ENCODE measurements at regions not wholly inside any gene's neighbourhood (a gene's known extent, or its start where the extent isn't known, plus 50 kb on each side); places are given as distances from the start of the nearest gene placed in this dataset.

DNA sequence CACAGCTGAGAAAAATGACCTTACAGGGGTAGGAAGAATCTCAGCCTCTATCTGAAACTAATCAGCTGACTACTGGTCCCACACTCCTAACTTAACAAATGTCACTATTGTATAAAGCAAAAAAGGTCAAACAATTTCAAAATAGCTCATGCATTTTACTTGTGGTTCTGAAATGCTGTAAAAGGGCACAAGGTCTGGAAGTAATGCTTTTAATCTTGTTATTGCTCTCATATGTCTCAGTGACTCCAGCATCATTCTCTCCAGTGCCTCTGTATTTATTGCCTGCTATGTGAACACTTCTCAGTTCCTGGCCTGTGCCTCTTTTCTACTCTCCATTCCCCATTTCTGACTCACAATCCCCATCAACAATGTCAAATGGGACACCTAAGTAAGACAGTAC lies 937.7 kb downstream of the CDH11 start:
- TF ChIP-seq RAD21 (IDR thresholded peaks at IDR 0.05; ENCODE audit: low read depth) (no peak), EGR1 (IDR thresholded peaks at IDR 0.05) (no peak), TAF1 (IDR thresholded peaks at IDR 0.05; ENCODE audit: low read depth) (no peak), CEBPB (IDR thresholded peaks at IDR 0.05) (no peak), TCF12 (IDR thresholded peaks at IDR 0.05; ENCODE audit: low read depth) (no peak), TEAD4 (IDR thresholded peaks at IDR 0.05) (no peak), ZBTB7A (IDR thresholded peaks at IDR 0.05; ENCODE audit: low read depth) (no peak), FOXM1 (IDR thresholded peaks at IDR 0.05; ENCODE audit: borderline replicate concordance, low read depth) (no peak), NFIC (IDR thresholded peaks at IDR 0.05) (no peak), CREB1 (IDR thresholded peaks at IDR 0.05; ENCODE audit: low read depth) (no peak), YY1 (IDR thresholded peaks at IDR 0.05; ENCODE audit: low read depth) (no peak), EP300 (IDR thresholded peaks at IDR 0.05; ENCODE audit: borderline replicate concordance) (no peak)
- TF ChIP-seq, protein P1, sequence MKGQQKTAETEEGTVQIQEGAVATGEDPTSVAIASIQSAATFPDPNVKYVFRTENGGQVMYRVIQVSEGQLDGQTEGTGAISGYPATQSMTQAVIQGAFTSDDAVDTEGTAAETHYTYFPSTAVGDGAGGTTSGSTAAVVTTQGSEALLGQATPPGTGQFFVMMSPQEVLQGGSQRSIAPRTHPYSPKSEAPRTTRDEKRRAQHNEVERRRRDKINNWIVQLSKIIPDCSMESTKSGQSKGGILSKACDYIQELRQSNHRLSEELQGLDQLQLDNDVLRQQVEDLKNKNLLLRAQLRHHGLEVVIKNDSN (IDR thresholded peaks at IDR 0.05), result no peak
- TF ChIP-seq, protein P2, sequence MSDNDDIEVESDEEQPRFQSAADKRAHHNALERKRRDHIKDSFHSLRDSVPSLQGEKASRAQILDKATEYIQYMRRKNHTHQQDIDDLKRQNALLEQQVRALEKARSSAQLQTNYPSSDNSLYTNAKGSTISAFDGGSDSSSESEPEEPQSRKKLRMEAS (IDR thresholded peaks at IDR 0.05), result no peak

DNA sequence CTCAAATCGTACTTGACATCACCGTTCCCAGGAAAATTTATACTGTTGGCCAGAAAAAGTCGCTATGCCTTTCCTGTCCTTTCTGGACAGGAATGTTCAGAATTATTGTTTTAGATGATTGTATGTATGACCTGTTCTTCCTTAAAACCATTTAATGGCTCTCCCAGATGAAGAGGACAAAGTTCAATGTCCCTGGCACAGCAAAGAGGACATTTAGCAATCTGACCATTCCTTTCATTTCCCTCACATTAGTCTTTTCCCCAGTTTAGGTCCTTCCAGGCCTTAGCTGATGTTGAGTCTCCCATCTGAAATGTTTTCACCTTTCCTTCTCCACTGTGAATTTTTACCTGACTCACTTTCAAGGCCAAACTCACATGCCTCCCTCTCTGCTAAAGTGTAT lies 938.9 kb downstream of the CDH11 start:
- TF ChIP-seq, protein P2 (IDR thresholded peaks at IDR 0.05), result no peak
- TF ChIP-seq YY1 (IDR thresholded peaks at IDR 0.05; ENCODE audit: low read depth), result no peak
- TF ChIP-seq TAF1 (IDR thresholded peaks at IDR 0.05; ENCODE audit: low read depth), result no peak
- no peak for TF ChIP-seq CREB1 (IDR thresholded peaks at IDR 0.05; ENCODE audit: low read depth)
- TF ChIP-seq TEAD4 (IDR thresholded peaks at IDR 0.05), result no peak
- TF ChIP-seq, protein P1 (IDR thresholded peaks at IDR 0.05), result no peak
- TF ChIP-seq, protein P3, sequence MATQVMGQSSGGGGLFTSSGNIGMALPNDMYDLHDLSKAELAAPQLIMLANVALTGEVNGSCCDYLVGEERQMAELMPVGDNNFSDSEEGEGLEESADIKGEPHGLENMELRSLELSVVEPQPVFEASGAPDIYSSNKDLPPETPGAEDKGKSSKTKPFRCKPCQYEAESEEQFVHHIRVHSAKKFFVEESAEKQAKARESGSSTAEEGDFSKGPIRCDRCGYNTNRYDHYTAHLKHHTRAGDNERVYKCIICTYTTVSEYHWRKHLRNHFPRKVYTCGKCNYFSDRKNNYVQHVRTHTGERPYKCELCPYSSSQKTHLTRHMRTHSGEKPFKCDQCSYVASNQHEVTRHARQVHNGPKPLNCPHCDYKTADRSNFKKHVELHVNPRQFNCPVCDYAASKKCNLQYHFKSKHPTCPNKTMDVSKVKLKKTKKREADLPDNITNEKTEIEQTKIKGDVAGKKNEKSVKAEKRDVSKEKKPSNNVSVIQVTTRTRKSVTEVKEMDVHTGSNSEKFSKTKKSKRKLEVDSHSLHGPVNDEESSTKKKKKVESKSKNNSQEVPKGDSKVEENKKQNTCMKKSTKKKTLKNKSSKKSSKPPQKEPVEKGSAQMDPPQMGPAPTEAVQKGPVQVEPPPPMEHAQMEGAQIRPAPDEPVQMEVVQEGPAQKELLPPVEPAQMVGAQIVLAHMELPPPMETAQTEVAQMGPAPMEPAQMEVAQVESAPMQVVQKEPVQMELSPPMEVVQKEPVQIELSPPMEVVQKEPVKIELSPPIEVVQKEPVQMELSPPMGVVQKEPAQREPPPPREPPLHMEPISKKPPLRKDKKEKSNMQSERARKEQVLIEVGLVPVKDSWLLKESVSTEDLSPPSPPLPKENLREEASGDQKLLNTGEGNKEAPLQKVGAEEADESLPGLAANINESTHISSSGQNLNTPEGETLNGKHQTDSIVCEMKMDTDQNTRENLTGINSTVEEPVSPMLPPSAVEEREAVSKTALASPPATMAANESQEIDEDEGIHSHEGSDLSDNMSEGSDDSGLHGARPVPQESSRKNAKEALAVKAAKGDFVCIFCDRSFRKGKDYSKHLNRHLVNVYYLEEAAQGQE (IDR thresholded peaks at IDR 0.05; ENCODE audit: low read depth), result no peak
- TF ChIP-seq CEBPB (IDR thresholded peaks at IDR 0.05), result no peak

DNA sequence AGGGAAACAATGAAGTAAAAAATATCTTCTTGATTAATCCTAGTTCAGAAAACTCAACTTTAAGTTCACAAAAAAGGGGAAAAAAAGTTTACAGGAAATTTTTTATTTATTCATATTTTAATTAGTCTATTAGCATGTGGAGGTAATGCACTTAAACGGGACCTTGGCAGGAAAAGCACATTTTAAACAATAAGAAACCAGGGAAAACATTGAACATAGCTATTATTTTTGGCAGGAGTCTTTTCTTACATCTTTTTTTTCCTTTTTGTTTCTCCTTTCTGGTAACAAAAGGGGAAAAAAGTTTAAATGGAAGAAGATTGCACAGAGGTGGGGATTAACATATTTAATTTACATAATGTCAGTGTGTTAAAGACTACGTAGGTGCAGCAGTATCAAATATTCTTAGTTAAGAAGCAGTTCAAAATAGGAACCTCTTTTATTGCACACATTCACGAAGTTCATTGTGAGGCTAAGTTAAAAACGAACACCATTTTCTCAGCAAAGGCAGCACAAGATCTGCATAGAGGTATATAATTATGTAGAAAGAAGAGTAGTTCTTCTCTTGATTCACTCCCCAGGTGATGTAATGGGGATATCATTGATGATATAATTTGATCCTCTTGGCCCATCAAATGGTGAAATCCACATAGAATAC lies 940.5 kb downstream of the CDH11 start:
- TF ChIP-seq TEAD4 (IDR thresholded peaks at IDR 0.05) (no peak), TAF1 (IDR thresholded peaks at IDR 0.05; ENCODE audit: low read depth) (no peak), ZBTB7A (IDR thresholded peaks at IDR 0.05; ENCODE audit: low read depth) (no peak), CREB1 (IDR thresholded peaks at IDR 0.05; ENCODE audit: low read depth) (no peak)
- TF ChIP-seq, protein P1 (IDR thresholded peaks at IDR 0.05), result no peak

DNA sequence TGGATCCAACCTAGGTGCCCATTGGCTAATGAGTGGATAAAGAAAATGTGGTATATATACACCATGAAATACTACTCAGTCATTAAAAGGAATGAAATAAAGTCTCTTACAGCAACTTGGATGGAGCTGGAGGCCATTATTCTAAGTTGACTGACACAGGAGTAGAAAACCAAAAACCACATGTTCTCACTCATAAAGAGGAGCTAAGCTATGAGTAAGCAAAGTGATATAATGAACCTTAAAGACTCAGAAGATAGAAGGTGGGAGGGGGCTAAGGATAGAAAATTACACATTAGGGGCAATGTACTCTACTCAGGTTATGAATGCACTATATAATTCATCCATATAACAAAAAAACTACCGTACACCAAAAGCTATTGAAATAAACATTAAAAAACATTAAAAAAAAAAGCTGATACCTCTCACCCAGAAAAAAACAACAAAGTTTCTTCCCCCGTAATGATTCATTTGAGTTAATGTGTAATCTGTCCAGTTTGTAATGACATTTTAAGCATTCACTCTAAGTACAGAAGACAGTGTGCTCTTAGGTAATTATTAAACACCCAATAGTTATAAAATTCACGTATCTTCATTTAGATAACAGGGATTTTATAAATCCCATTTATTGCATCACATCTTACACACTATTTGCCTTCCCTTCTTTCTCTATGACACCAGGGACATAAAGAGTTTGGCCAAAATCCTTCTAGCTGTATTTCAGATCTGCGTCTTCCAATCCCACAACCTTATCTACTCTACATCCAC lies 941.5 kb downstream of the CDH11 start:
- TF ChIP-seq FOXM1 (IDR thresholded peaks at IDR 0.05; ENCODE audit: borderline replicate concordance, low read depth) (no peak), CREB1 (IDR thresholded peaks at IDR 0.05; ENCODE audit: low read depth) (no peak), EP300 (IDR thresholded peaks at IDR 0.05; ENCODE audit: borderline replicate concordance) (no peak), NFIC (IDR thresholded peaks at IDR 0.05) (no peak), EGR1 (IDR thresholded peaks at IDR 0.05) (no peak), RAD21 (IDR thresholded peaks at IDR 0.05; ENCODE audit: low read depth) (no peak), CEBPB (IDR thresholded peaks at IDR 0.05) (no peak), ZBTB7A (IDR thresholded peaks at IDR 0.05; ENCODE audit: low read depth) (no peak), TEAD4 (IDR thresholded peaks at IDR 0.05) (no peak), TAF1 (IDR thresholded peaks at IDR 0.05; ENCODE audit: low read depth) (no peak), TCF12 (IDR thresholded peaks at IDR 0.05; ENCODE audit: low read depth) (no peak)
- TF ChIP-seq, protein P1 (IDR thresholded peaks at IDR 0.05), result no peak
- TF ChIP-seq, protein P2 (IDR thresholded peaks at IDR 0.05), result no peak
- TF ChIP-seq, protein P3 (IDR thresholded peaks at IDR 0.05; ENCODE audit: low read depth), result no peak
